GM18499 (cell line): ENCODE measurements at regions not wholly inside any gene's neighbourhood (a gene's known extent, or its start where the extent isn't known, plus 50 kb on each side); places are given as distances from the start of the nearest gene placed in this dataset.

Source experiments
- ATAC-seq: cut with Tn5 transposase; IDR thresholded peaks from one replicate; pipeline ENCODE4 v1.9.1; 2021; ENCODE audit warnings: moderate number of reproducible peaks; ENCODE audit not compliant: insufficient read depth, unreplicated experiment

DNA sequence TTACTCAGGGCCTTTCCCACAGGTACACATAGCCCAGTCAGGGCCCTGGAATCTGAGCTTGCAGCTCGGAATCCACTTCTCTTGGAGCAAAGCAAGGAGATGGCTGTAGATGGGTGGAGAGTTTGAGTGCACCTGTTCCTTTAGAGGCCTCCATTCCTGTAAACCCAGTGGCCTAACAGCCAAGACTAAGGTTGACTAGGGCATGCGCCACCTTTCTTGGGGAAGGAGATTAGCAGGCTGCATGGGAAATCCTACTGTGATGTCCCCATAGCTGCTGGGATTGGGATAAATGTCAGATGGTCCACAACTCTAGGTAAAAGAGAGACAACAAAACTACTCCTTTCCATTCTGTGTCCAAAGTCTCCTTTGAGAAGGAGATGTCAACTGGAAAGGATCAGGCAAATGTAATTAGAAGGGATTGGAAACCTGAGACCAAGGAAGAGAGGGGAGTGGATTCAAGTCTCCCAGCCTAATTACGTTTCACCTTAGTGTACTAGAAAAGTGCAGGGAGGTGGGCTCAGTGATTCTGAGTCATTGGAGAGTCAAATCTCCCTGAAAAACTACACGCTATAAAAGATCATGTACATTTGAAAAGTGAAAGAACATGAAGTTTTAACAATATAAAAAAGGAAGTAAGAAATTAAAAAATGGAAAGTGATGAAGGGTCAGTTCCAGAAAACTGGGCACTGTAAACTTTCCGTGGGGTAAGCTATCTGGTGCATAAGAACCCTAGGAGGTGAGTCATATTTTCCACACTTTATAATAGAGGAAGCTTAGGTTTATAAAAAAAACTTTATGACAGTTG, 104.2 kb downstream of the SEC61B start:
- no peak for ATAC-seq

DNA sequence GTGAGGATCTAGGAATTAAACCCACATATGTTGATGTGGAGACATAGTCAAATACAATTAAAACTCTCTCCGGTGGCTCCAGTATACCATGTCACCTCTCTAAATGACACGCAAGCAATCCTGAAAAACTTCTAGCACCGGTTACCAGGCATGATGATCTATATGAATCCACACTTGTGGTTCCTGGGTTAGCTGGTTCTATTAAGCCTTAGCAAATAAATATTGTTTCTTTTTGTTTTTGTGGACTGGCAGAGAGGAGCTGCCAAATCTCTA, 104.8 kb downstream of the SEC61B start:
- no peak for ATAC-seq

DNA sequence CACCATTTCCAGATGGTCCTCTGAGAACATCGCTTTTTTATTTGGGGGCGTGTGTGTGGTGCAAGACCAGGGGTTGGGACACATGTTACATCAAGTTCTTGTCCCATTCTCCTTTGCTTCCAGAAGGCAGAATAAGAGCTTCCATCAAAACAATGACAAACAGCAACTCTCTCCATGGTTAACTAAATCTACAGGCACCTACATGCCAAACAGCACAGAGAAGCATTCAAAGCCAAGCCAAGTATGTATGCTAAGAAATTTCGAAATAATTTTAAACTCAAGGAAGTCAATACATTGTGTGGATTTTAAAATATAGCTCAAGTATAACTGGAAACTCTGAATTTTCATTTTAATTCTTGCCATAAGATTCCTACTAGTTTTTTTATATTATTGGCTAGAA, 105.6 kb downstream of the SEC61B start:
- ATAC-seq = no peak

DNA sequence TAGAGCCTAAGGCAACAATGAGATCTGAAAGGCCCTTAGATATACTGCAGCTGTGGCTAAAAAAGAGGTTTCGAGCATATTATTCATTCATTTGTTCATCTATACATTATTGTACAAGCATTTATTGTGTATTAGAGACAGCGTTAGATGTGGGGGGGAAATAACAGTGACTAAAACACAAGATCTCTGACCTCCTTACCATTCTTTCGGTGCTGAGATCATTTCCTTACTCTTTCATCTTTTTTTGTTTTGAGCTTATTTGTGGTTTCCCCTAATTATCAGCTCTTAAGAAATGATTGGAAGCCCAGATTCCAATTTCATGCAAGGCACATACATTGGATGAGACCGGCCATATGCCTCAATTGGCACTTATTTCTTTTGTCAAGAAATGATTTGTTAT, 113.2 kb downstream of the SEC61B start:
- ATAC-seq = no peak

DNA sequence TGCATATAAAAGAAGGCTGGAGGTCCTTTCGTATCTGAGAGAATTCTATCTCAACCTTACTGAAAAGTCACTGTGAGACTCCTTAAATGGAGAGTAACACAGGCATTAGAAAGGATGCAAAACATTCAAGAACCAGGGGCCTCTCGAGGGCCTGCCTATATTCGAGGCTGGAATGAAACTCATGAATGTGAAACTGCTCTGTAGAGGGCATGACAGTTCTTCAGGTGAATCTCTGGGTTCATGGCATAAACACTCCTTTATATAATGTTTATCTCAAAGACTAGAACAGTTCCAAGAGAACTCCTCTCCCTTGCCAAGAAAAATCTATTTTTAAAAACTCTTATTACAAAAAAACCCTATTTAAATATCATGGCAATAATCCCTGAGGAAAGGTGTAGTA, 113.9 kb downstream of the SEC61B start:
- no peak for ATAC-seq

DNA sequence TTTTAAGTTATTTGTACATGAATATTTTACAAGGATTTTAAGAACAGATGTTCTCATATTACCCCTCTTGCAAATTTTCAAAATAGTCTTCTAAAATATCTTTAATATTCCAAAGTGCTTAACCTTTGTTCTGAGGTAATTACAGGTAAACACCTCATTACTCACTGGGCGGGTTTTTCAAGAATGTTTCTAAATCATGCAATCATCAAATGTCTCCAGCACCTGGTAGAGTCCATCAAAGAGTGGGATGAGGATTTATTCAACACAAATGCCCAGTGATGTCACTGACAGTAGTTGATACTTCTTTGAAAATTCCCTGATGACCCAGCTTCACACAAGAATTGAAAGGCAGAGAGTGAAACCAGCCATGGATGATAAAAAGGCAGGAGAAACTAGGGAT, 114.4 kb downstream of the SEC61B start:
- ATAC-seq = no peak

DNA sequence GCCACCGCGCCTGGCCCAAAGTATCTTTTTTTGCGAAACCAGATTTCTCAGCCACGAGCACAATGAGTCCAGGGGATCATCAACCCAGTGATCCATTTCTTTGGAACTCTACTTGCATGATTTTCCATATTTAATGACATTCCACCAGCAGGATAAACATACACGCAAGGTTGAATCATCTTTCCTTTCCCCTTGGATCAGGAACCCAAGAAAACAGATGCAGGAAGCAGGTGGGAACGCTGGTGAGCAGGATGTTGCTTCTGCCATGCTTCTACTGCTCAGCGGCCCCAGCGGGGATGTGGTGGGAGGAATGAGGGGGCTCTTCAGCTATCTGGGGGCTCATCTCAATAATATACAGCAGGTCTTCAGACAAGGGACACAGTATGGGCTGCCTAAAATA, 118.2 kb downstream of the SEC61B start:
- no peak for ATAC-seq

DNA sequence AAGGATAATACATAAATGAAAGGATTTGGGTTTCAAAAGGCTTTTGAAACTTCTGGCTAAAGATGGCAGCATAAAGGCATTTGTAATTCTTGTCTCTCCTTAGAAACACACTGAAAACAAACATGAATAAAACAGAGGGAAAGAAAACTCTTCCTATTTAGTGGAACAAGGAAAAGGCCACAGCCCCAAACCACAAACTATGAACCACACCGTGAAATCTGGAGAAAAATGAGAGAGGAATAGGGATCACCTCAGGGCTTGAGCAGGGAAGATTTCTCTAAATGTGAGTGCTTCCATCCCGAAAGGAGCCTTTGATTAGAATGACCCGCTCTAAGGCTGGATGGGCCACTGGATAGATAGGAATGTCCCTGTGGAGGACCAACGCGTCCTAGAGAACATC, 119.6 kb downstream of the SEC61B start:
- no peak for ATAC-seq

DNA sequence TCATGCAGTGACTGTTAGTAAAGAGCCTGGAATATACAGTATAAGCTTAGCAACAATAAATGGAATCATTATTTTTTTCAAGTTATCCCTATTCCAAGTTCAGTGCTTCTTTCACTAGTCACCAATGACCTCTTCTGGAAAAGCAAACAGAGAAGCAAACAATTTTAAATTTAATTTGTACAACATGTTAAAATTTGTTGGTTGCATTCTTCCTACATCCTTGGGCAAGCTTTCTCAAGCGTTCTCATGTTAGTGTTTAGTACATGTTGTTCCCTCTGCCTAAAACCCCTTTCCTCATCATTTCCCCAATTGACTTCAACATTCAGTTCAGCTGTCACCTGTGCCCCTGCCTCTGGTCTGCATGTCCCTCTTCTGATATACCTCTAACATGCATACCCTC, 123.4 kb downstream of the SEC61B start:
- no peak for ATAC-seq

DNA sequence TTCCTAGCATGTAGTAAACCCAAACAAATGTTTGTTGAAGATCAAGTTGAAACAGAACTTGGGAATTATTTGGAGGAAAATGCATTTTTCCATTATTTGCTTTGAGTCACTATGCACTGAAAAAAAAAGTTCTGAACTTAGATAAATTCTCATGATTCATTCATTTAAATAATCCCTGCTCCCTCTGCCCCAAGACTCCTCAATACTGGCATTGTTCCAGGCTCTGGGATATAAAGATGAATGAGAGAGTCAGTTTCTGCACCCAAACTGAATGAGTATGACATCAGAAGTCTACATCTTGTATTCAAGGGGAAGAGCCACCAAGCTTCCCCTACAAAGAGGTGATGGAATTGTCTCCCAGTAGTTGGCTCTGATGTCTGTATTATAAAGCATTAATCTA, 123.9 kb downstream of the SEC61B start:
- ATAC-seq = no peak

DNA sequence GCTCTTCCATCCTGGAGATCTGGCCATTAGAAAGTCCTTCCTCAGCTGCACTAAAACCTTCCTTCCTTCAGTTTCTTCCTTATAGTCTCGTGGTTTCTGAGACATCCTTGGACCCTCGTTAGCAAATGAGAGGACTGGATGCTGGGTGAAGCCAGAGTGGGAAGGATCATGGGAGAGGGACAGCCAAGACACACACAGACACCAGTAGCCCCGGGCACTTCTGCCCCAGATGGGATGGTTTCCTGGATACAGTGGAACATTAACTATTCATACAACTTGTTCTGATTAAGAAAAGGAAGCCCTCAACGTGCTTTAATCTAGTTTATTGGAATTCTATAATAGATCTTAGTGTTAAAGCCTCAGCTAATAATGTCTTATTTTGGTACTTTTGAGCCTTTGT, 125.5 kb downstream of the SEC61B start:
- ATAC-seq = no peak

DNA sequence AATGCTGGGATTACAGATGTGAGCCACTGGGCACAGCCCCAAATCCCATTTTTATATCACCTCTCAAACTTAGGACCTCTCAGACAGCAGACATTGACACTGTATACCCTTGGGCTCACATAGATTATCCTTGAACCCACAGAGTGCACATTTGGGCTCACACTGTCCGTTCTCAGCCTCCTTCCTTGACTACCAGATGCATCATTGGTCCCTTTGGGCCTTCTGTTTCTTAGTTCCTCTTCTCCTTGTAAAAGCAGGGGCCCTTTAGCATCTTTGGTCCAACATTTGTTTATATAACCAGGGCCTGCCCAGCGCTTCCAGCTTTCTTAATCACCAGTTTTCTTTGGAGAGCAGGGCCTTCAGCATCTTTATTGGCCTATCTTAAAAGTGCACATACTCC, 126.2 kb downstream of the SEC61B start:
- ATAC-seq = no peak

DNA sequence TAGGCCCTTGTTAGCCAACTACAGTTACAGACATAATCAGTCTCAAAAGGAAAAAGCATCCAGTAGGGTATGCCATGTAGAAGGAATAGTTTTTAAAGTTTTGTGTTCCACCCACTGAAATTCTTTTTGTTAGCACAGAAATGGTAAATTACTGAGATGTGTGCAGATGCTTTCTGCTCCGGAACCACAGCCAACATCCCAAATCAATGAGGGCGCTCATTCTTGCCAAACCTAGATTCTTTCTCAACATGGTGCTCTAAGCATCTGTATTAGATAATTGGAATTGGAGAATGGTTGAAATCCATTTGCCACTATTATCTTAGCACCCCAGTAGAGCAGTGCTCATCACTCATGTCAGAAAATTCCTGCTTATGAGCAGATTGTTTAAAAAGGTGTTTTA, 127.8 kb downstream of the SEC61B start:
- no peak for ATAC-seq

DNA sequence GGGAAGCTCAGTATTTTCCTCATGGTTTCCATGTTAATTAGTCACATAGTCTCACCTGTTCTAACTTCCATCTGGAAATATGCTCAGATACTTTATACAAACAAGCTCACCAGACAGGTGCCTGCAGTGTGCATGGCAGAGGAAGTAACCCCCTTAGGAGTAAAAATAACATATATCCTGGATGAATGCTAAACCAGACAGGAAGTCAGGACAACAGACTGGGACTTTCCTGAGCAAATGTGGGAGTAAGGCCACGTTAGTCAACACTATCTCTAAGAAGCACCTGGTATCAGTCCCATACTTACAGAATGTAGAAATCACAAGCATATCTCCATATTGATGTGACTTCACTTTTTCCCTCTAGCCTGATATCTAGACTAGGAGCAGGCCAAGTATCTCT, 128.4 kb downstream of the SEC61B start:
- no peak for ATAC-seq

DNA sequence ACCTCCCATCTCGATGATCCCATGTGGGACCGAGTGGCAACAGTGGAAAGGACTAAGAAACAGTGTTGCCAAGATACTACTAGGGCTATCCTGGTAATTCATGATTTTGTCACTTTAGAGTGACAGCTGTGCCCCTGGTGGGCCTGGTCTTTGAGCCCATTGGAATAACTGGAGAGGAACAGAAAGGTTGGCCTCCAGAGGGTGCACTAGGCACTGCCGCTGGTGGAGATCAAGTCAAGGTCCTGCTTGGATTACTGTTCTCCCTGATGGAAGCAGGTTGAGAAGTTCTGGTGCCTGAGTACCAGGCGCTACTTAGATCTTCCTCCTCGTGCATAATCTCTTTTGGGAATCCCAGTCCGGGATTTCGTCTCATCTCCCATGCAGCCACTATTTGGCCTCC, 129.6 kb downstream of the SEC61B start:
- ATAC-seq = no peak

DNA sequence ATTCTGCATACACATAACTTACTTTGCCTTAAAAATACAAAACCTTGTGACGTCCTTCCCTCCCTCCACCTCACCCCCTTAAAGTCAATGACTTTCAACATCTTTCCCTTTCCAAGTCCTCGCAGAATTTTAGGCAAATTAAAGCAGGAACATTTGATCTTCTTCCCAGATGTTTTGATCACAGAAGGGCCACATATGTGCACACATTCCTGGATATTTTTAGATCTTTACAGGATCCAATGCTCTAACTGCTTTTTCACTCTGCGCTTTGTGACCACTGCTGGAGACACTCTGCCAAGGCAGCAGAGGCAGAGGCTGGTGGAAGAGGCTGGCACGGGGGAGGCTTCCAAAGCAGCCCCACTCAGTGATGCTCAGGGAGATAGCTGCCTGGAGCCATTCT, 130.7 kb downstream of the SEC61B start:
- no peak for ATAC-seq

DNA sequence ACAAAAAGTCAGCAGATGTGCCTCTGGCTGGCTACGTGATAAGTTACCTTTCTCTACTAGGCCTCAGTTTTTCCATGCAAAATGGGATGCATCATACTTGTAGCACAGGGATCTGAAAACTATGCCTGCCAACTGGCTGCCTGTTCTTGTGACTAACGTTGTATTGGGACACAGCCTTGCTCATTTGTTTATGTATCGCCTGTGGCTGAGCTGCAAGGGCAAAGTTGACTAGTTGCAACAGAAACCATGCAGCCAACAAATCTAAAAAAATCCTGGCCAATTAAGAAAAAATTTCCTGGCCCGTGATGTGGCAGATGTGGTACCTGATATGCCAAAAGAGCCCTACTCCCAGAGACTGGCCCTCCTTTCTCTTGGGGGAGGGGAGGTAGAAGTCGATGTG, 131.3 kb downstream of the SEC61B start:
- ATAC-seq = no peak

DNA sequence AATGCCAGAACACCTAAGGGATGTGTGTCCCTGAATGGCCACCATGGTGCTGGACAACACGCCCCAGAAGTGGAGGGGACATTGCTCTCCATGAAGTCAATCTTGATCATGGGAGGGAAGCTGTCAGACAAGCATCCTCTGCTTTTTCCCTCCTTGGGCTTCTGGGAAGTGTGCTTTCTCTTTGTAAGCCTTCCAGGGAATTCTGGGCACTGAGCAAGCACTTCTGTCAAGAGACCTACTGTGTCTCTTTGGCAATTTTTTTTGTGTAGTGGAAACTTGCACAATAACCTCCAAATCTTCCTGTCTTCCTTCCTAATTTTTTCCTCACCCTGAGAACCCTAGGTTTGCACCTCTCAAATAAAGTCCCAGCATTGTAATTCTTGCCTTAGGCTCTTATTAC, 132.0 kb downstream of the SEC61B start:
- no peak for ATAC-seq

DNA sequence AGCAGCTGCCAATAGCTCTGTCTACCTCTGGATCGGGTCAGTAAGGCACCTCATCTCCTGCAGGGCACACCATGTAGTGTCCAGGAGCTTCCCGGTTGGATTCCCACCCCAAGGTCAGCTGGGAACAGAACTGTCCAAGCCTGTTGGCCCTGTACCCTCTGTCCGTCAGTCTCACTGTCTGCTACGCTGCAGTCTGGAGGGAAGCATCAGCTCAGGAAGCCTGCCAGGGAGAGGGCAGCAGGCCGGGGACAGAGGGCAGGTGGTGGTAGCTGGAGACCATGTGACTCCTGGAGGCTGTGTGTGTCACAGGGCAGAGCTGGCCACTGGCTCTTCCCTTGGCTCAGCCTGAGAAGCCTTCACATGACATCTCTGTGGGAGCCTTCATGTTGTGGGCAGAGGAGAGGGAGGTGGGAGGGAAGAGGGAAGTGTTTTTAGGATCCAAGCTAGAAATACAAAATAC, 134.5 kb downstream of the SEC61B start:
- ATAC-seq = no peak

DNA sequence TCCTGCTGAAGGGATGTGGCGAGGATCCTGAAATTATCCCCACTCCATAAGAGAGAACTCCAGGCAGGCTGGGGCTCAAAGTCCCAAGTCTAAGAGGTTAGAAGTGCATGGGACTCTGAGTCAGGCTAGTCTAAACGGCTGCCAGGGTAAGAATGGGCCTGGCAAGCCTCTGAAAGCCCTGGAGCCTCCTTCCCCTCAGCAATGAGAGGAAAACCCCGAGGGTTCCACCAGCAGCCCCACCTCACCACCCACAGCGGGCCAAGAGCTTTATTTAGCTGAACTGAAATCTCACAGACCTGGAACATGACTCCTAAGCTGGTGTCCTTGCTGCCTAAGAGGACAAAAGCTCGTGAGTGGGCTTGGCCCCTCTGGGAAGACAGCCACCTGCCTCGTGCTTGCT, 135.5 kb downstream of the SEC61B start:
- no peak for ATAC-seq

DNA sequence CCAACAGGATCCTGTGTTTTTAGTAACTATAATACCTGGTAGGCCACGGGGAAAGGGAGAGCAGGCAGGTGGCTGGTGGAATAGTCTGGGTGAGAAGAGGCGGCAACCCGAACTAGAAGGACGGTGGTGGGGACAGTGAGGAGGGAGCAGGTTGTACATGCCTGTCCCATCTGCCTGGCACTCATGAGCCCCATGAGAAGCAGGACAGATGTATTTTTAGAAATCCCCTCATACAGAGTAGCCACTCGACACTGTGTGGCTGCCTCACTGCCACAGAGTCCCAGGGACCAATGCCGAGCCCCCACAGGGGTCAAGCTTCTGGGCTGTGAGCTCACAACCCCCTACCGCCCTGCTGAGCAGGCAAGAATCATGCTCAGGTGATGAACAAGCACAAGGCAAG, 136.6 kb downstream of the SEC61B start:
- ATAC-seq = no peak

DNA sequence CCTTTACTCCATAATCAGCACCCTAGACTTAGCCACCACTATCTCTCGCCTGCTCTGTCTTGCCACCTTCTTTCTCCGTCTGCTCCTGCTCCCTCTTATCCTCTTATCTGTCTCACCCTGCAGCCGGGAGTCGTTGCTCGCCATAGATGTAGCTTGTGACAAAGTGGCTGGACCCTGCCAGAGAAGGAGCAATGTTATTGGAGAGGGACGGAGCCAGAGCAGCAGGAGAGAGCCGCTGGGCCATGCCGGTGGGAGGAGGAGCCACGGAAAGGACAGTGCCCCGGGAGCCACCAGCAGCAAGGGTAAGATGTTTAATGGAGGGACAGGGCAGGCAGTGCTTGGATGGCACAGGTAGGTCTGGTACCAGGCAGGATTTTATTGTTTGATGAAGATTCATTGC, 137.3 kb downstream of the SEC61B start:
- no peak for ATAC-seq

DNA sequence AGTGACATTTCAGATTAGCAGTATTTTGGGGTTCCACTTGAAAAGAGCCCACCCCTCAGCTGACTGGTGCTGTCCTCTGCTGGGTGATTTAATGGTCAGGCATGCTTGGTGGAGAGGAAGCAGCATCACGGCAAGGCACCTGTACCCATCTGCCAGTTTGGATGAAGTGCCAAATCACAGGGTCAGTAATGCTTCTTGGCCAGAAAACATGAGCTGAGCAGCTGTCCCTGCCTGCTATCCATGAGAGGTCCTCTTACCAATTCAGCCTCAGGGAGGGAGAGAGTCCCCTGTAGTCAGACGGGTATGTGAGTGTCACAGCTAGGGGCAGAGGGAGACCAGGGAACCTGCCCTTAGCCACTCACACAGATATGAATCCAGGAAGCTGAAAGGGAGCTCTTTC, 137.9 kb downstream of the SEC61B start:
- no peak for ATAC-seq
